GM12878 (cell line): ENCODE measurements at regions not wholly inside any gene's neighbourhood (a gene's known extent, or its start where the extent isn't known, plus 50 kb on each side); places are given as distances from the start of the nearest gene placed in this dataset.

Experiments used
- ATAC-seq: fragments of 200-7000 bp; cut with Tn5 transposase; 3 replicates; pipeline ENCODE4 v1.9.1; 2020; ENCODE audit warnings: mild to moderate bottlenecking, moderate library complexity
- BruUV-seq: library from RNA; stranded (reverse); fragments of 400-500 nt; replicated peaks from 2 replicates; lab custom pipeline; 2021; lab: Mats Ljungman, UMichigan
- CTCF ChIA-PET: fragments of 300-600 bp; sonication (Branson Sonifier 250); formaldehyde crosslinking; extraction: SDS; loops from one replicate; lab custom pipeline; 2021; ENCODE audit warnings: inconsistent platforms; lab: Yijun Ruan, JAX
- POLR2A ChIA-PET: fragments of 350-600 bp; formaldehyde crosslinking; extraction: SDS; loops from one replicate; lab custom pipeline; 2021; ENCODE audit warnings: inconsistent platforms; lab: Charles Lee
- RAD21 ChIA-PET: fragments of 300-600 bp; sonication (Branson Sonifier 250); formaldehyde crosslinking; loops from one replicate; lab custom pipeline; 2023; ENCODE audit warnings: antibody characterized with exemption; ENCODE audit not compliant: unreplicated experiment; lab: Charles Lee
- SMC1A ChIA-PET: fragments of 300-600 bp; sonication (Branson Sonifier 250); formaldehyde crosslinking; loops from one replicate; lab custom pipeline; 2023; ENCODE audit not compliant: unreplicated experiment, uncharacterized antibody; lab: Charles Lee
- DNase-seq: peaks from one replicate; pipeline ENCODE4 v3.0.0-alpha.2; 2011; ENCODE audit warnings: low read depth, low spot score
- FAIRE-seq: peaks from 3 replicates; lab custom pipeline; 2011; peaks lifted over from hg19 to GRCh38; lab: Jason Lieb, UNC
- H2AFZ ChIP-seq: 2 replicates; pipeline ENCODE4 v1.6.0; 2011; ENCODE audit warnings: low read depth, low read length, control low read depth; ENCODE audit not compliant: control insufficient read depth
- H3K27ac ChIP-seq: 2 replicates; pipeline ENCODE4 v1.5.1; 2011; ENCODE audit warnings: control low read depth; ENCODE audit not compliant: control insufficient read depth, insufficient read depth
- H3K27me3 ChIP-seq, 2 experiments: replicated peaks in 1 of 2; 2 replicates each; pipeline versions ENCODE4 v1.6.0 to v1.6.1; 2011; ENCODE audit warnings: low read length in 1 of 2; ENCODE audit not compliant: control insufficient read depth in 2 of 2, insufficient read depth in 2 of 2
- H3K36me3 ChIP-seq, 2 experiments: 2 replicates each; pipeline ENCODE4 v1.5.1; 2011; ENCODE audit warnings: low read length in 1 of 2; ENCODE audit not compliant: control insufficient read depth in 2 of 2, insufficient read depth in 2 of 2
- H3K4me1 ChIP-seq: 2 replicates; pipeline ENCODE4 v1.6.1; 2011; ENCODE audit warnings: mild to moderate bottlenecking, low read length, moderate library complexity, mixed read lengths; ENCODE audit not compliant: control insufficient read depth, insufficient read depth
- H3K4me2 ChIP-seq: 2 replicates; pipeline ENCODE4 v1.6.0; 2011; ENCODE audit warnings: control low read depth; ENCODE audit not compliant: control insufficient read depth, insufficient read depth
- H3K4me3 ChIP-seq: fragments of 200-600 bp; sonication (generic); 2 replicates; pipeline ENCODE4 v1.5.1; 2016
- H3K79me2 ChIP-seq: 2 replicates; pipeline ENCODE4 v1.6.0; 2011; ENCODE audit warnings: low read length; ENCODE audit not compliant: control insufficient read depth, insufficient read depth
- H3K9ac ChIP-seq: 2 replicates; pipeline ENCODE4 v1.8.0; 2011; ENCODE audit warnings: low read length, control low read depth, mixed read lengths; ENCODE audit not compliant: control insufficient read depth, insufficient read depth
- H3K9me3 ChIP-seq: replicated peaks from 3 replicates; pipeline ENCODE4 v1.5.1; 2011; ENCODE audit warnings: mild to moderate bottlenecking, low read length; ENCODE audit not compliant: control insufficient read depth, insufficient read depth
- H4K20me1 ChIP-seq: 2 replicates; pipeline ENCODE4 v1.6.0; 2011; ENCODE audit not compliant: control insufficient read depth, insufficient read depth
- ATF7 ChIP-seq: fragments of 450-650 bp; IDR thresholded peaks from 2 replicates; pipeline ENCODE4 v1.6.1; 2016; ENCODE audit warnings: low read depth, mild to moderate bottlenecking
- BRCA1 ChIP-seq: IDR thresholded peaks from 2 replicates; pipeline ENCODE4 v1.6.1; 2011; ENCODE audit warnings: low read depth, low read length, improper control_type of control experiment
- ELK1 ChIP-seq: IDR thresholded peaks from 2 replicates; pipeline ENCODE4 v1.6.1; 2012; ENCODE audit warnings: low read depth, low read length, improper control_type of control experiment
- FOXK2 ChIP-seq: fragments of 450-650 bp; IDR thresholded peaks from 2 replicates; pipeline ENCODE4 v1.6.1; 2017; ENCODE audit warnings: mild to moderate bottlenecking, moderate library complexity
- MLLT1 ChIP-seq: fragments of 450-650 bp; IDR thresholded peaks from 2 replicates; pipeline ENCODE4 v1.6.1; 2016; ENCODE audit warnings: mild to moderate bottlenecking
- MTA2 ChIP-seq: fragments of 450-650 bp; IDR thresholded peaks from 2 replicates; pipeline ENCODE4 v1.6.1; 2016; ENCODE audit warnings: low read depth, mild to moderate bottlenecking, moderate library complexity
- POU2F2 ChIP-seq: IDR thresholded peaks from 3 replicates; pipeline ENCODE4 v1.6.1; 2011; ENCODE audit warnings: low read depth, mild to moderate bottlenecking, low read length, borderline replicate concordance
- RUNX3 ChIP-seq: IDR thresholded peaks from 2 replicates; pipeline ENCODE4 v1.6.1; 2012; ENCODE audit warnings: low read length, inconsistent platforms
- SRF ChIP-seq, 2 experiments: IDR thresholded peaks; 2 replicates each; pipeline ENCODE4 v1.6.1; 2011; ENCODE audit warnings: low read depth in 2 of 2, low read length in 2 of 2, mild to moderate bottlenecking in 1 of 2, moderate library complexity in 1 of 2
- ZNF592 ChIP-seq: fragments of 450-650 bp; IDR thresholded peaks from 2 replicates; pipeline ENCODE4 v1.6.1; 2017; ENCODE audit warnings: mild to moderate bottlenecking, moderate library complexity
- ZNF622 ChIP-seq: fragments of 450-650 bp; IDR thresholded peaks from 2 replicates; pipeline ENCODE4 v1.6.1; 2017; ENCODE audit warnings: mild to moderate bottlenecking, inconsistent platforms
- ZNF687 ChIP-seq: fragments of 450-650 bp; IDR thresholded peaks from 2 replicates; pipeline ENCODE4 v1.6.1; 2017; ENCODE audit warnings: mild to moderate bottlenecking, moderate library complexity
- WGBS: methylation state at CpG from one replicate; pipeline ENCODE4 v1.1.6; 2016; ENCODE audit warnings: low lambda C conversion rate; ENCODE audit not compliant: insufficient replicate concordance, insufficient coverage; ENCODE audit errors: missing lambda C conversion rate; 5-methylcytosine and 5-hydroxymethylcytosine counted together
- in situ Hi-C: fragments of 300-500 bp; cut with MboI; formaldehyde crosslinking; loops from 9 replicates; pipeline ENCODE4 v1.14.3; 2018; ENCODE audit warnings: mixed read lengths
- intact Hi-C: fragments of 100-400 bp; cut with micrococcal nuclease; formaldehyde crosslinking; loops from one replicate; pipeline ENCODE4 v1.14.2; 2022; ENCODE audit not compliant: unreplicated experiment

- SMC1A ChIA-PET, result no interaction called here
- intact Hi-C loops, result no loop called here
- BruUV-seq, result no TSS peak
- no peak for TF ChIP-seq ELK1
- peak; percentile 31; the same call in 1 of the 3 replicates for TF ChIP-seq POU2F2
- peak; percentile 34; the same call in 1 of the 2 replicates for TF ChIP-seq MTA2
- TF ChIP-seq SRF (IDR thresholded peaks at IDR 0.05; ENCODE audit: low read depth in 2 of 2, low read length in 2 of 2), result no peak
- TF ChIP-seq MLLT1, result 0 out of 2 replicates have a peak, but pooled peaks have one; percentile 38
- TF ChIP-seq RUNX3, result peak; percentile 75
- TF ChIP-seq ATF7, result peak; percentile 75
- TF ChIP-seq ZNF622, result no peak
- no peak for TF ChIP-seq ZNF687
- peak; percentile 85 for TF ChIP-seq FOXK2
- no peak for TF ChIP-seq ZNF592
- no peak for TF ChIP-seq BRCA1
Measured at GRCh38 chr3:184656829-184657681, 54.8 kb downstream of the MAGEF1 start.

More at GRCh38 chr3:184656829-184657681, 54.8 kb downstream of the MAGEF1 start:
- RAD21 ChIA-PET, result interaction anchor here (1.2 kb wide), 1 partner anchor 95 kb away, joined by 3 read pairs; the partner anchor contains the start of gene EPHB3
- H3K4me2 ChIP-seq, result peak overlapping the region; percentile 22; the same call in 1 of the 2 replicates
- ATAC-seq, result peak; percentile 89
- FAIRE-seq, result peak; percentile 96
- no peak overlapping the region; the same call in none of the 2 replicates for H2AFZ ChIP-seq
- POLR2A ChIA-PET, result interaction anchor here (0.5 to 0.7 kb wide), 2 partner anchors 50 to 168 kb away, joined by 3 to 4 read pairs; no protein-coding TSS in a partner anchor
- no peaks in the 10 kb centered on the region for H3K79me2 ChIP-seq
- H3K9me3 ChIP-seq, result no peaks in the 10 kb centered on the region
- in situ Hi-C loops, result no loop called here
- no peak overlapping the region for H3K27ac ChIP-seq
- H3K27me3 ChIP-seq, result peaks cover 0 to 5% of the 10 kb centered on the region in 2 experiments; a peak in 2 of 4 replicates
- H3K9ac ChIP-seq, result no peak overlapping the region
- H3K4me3 ChIP-seq, result no peak overlapping the region
- 6% methylated on average over 10 of the region's 10 CpGs for WGBS
- H3K36me3 ChIP-seq, result no peaks in the 10 kb centered on the region
- H3K4me1 ChIP-seq, result peaks cover 7% of the 10 kb centered on the region
- DNase-seq, result peak; percentile 27
- H4K20me1 ChIP-seq, result no peaks in the 10 kb centered on the region
- CTCF ChIA-PET, result no interaction called here
